Right atrium auricular region (tissue), 2 donors: ENCODE measurements at regions not wholly inside any gene's neighbourhood (a gene's known extent, or its start where the extent isn't known, plus 50 kb on each side); places are given as distances from the start of the nearest gene placed in this dataset.

ENCODE experiments used
- DNase-seq: peaks from one replicate; pipeline ENCODE4 v3.0.0-alpha.2; 2019; ENCODE audit warnings: low spot score
- H3K27ac ChIP-seq, 2 donors: fragments of 200-600 bp; sonication (generic); 1 replicate in 1 of 2; 2 replicates in 1 of 2; pipeline ENCODE4 v1.5.1; 2016 to 2019
- H3K27me3 ChIP-seq, 2 donors: fragments of 200-600 bp; sonication (generic); one replicate each; pipeline versions ENCODE4 v1.5.1 to v1.6.0; 2017 to 2019
- H3K36me3 ChIP-seq: fragments of 200-600 bp; sonication (generic); one replicate; pipeline ENCODE4 v1.5.1; 2016
- H3K4me1 ChIP-seq, 2 donors: fragments of 200-600 bp; sonication (generic); one replicate each; pipeline versions ENCODE4 v1.5.1 to v1.6.0; 2017 to 2019
- H3K4me3 ChIP-seq, 2 donors: fragments of 200-600 bp; sonication (generic); 1 replicate in 1 of 2; 2 replicates in 1 of 2; pipeline ENCODE4 v1.5.1; 2017 to 2019; ENCODE audit warnings: mild to moderate bottlenecking in 1 of 2, moderate library complexity in 1 of 2
- H3K9me3 ChIP-seq, 2 donors: fragments of 200-600 bp; sonication (generic); one replicate each; pipeline ENCODE4 v1.5.1; 2019
- TF ChIP-seq, protein P1 (sequence below), 2 donors: fragments of 200-600 bp; sonication (generic); IDR thresholded peaks; one replicate each; pipeline ENCODE4 v1.5.1; 2019; ENCODE audit warnings: antibody characterized with exemption in 2 of 2

DNA sequence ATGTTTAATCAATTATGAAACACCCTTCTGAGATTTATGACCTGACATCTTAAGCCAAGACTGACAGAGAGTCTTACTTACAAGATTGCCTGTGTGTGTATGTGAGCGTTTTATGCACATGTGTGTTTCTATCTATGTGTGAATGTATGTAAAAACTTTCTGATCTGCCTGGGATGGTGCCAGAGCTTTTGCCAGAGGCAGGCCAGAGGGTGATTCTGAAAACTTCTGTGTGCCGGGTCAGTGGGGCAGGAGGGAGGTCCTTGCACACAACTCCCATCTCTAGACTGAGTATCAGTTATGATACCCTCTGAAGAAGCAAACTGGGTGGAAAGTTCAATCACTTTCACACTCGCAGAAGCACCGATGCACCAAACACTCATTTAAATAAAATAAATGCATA, 335.0 kb upstream of the NT5C1B start:
- Histone ChIP-seq H3K36me3 (no peaks in the 10 kb centered on the region), H3K4me1 (peaks cover 0 to 4% of the 10 kb centered on the region in 2 donors), H3K4me3 (no peak overlapping the region), H3K27me3 (no peaks in the 10 kb centered on the region), H3K9me3 (no peaks in the 10 kb centered on the region), H3K27ac (no peak overlapping the region)
- DNase-seq: no peak
- TF ChIP-seq, protein P1, sequence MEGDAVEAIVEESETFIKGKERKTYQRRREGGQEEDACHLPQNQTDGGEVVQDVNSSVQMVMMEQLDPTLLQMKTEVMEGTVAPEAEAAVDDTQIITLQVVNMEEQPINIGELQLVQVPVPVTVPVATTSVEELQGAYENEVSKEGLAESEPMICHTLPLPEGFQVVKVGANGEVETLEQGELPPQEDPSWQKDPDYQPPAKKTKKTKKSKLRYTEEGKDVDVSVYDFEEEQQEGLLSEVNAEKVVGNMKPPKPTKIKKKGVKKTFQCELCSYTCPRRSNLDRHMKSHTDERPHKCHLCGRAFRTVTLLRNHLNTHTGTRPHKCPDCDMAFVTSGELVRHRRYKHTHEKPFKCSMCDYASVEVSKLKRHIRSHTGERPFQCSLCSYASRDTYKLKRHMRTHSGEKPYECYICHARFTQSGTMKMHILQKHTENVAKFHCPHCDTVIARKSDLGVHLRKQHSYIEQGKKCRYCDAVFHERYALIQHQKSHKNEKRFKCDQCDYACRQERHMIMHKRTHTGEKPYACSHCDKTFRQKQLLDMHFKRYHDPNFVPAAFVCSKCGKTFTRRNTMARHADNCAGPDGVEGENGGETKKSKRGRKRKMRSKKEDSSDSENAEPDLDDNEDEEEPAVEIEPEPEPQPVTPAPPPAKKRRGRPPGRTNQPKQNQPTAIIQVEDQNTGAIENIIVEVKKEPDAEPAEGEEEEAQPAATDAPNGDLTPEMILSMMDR (IDR thresholded peaks at IDR 0.05): no peak

GRCh38 chr2:18922276-18922675, 332.9 kb upstream of the NT5C1B start:
- no peaks in the 10 kb centered on the region for H3K36me3 ChIP-seq
- H3K4me1 ChIP-seq: peaks cover 0 to 4% of the 10 kb centered on the region in 2 donors
- no peaks in the 10 kb centered on the region for H3K9me3 ChIP-seq
- H3K27ac ChIP-seq: no peak overlapping the region
- DNase-seq: no peak
- H3K4me3 ChIP-seq: no peak overlapping the region
- TF ChIP-seq, protein P1 (IDR thresholded peaks at IDR 0.05): no peak
- no peaks in the 10 kb centered on the region for H3K27me3 ChIP-seq

DNA sequence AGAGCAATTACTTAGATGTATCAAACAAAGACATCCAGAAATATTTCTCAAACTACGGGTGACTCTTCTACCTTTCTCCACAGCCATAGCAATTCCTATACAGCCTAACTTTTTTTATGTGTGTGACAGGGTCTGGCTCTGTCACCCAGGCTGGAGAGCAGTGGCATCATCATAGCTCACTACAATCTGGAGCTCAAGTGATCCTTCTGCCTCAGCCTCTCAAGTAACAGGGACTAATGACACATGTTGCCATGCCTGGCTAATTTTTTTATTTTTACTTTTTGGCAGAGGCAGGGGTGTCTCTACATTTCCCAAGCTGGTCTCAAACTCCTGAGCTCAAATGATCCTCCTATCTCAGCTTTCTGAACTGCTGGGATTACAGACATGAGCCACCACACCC, 328.9 kb upstream of the NT5C1B start:
- H3K4me1 ChIP-seq: no peaks in the 10 kb centered on the region
- no peak overlapping the region for H3K4me3 ChIP-seq
- no peaks in the 10 kb centered on the region for H3K9me3 ChIP-seq
- no peak overlapping the region for H3K27ac ChIP-seq
- no peaks in the 10 kb centered on the region for H3K36me3 ChIP-seq
- TF ChIP-seq, protein P1 (IDR thresholded peaks at IDR 0.05): no peak
- H3K27me3 ChIP-seq: no peaks in the 10 kb centered on the region
- DNase-seq: no peak

DNA sequence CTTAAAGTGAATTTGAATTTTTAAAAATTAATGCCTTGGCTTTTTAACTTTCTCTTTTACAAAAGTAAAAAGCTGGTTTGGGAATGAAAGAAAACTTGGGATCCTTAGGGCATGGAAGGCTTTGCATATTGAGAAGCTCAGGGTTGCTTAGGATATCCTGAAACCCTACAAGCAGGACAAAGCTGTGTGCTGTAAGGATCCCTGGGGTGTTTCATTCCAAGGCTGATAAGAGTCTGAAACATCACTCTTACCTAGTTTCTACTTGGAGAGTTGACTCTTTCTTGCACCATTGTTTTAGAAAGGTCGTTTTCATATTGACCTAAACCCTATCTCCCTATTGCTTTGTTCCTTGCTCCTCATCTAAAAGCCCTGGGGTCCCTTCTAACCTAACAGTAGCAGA, 325.9 kb upstream of the NT5C1B start:
- TF ChIP-seq, protein P1 (IDR thresholded peaks at IDR 0.05): no peak
- no peaks in the 10 kb centered on the region for H3K4me1 ChIP-seq

GRCh38 chr2:18913512-18913911, 324.1 kb upstream of the NT5C1B start:
- TF ChIP-seq, protein P1 (IDR thresholded peaks at IDR 0.05): no peak
- Histone ChIP-seq H3K36me3 (no peaks in the 10 kb centered on the region), H3K27me3 (no peaks in the 10 kb centered on the region), H3K9me3 (no peaks in the 10 kb centered on the region), H3K4me1 (no peaks in the 10 kb centered on the region), H3K27ac (no peak overlapping the region), H3K4me3 (no peak overlapping the region)
- no peak for DNase-seq

More for the DNA sequence above, 325.9 kb upstream of the NT5C1B start:
- DNase-seq: no peak
- Histone ChIP-seq H3K36me3 (no peaks in the 10 kb centered on the region), H3K9me3 (no peaks in the 10 kb centered on the region), H3K27ac (no peak overlapping the region), H3K27me3 (no peaks in the 10 kb centered on the region), H3K4me3 (no peak overlapping the region)

- no peaks in the 10 kb centered on the region for H3K36me3 ChIP-seq
- no peak for DNase-seq
- H3K27me3 ChIP-seq: no peaks in the 10 kb centered on the region
- H3K4me3 ChIP-seq: no peak overlapping the region
- TF ChIP-seq, protein P1 (IDR thresholded peaks at IDR 0.05): no peak
- no peak overlapping the region for H3K27ac ChIP-seq
- no peaks in the 10 kb centered on the region for H3K4me1 ChIP-seq
- H3K9me3 ChIP-seq: no peaks in the 10 kb centered on the region
These were observed 323.0 kb upstream of the NT5C1B start for GRCh38 chr2:18912225-18912888.
